Hindlimb muscle (tissue), 1 donor: ENCODE measurements at regions not wholly inside any gene's neighbourhood (a gene's known extent, or its start where the extent isn't known, plus 50 kb on each side); places are given as distances from the start of the nearest gene placed in this dataset.

ENCODE experiments used
- DNase-seq: peaks from one replicate; pipeline ENCODE4 v3.0.0-alpha.2; 2013

- DNase-seq, result no peak
Observed at GRCh38 chr9:109886041-109886440, 106.0 kb downstream of the PALM2AKAP2 start.

GRCh38 chr9:109886617-109887016 is 106.6 kb downstream of the PALM2AKAP2 start:
- DNase-seq, result no peak

GRCh38 chr9:109887079-109887478 is 107.1 kb downstream of the PALM2AKAP2 start:
- DNase-seq, result no peak

GRCh38 chr9:109888695-109889094 is 108.7 kb downstream of the PALM2AKAP2 start:
- no peak for DNase-seq

GRCh38 chr9:109889456-109889855 is 109.5 kb downstream of the PALM2AKAP2 start:
- no peak for DNase-seq

GRCh38 chr9:109893241-109893640 is 113.2 kb downstream of the PALM2AKAP2 start:
- DNase-seq, result no peak

GRCh38 chr9:109894473-109894872 is 114.5 kb downstream of the PALM2AKAP2 start:
- DNase-seq, result no peak

GRCh38 chr9:109894921-109895758 is 115.1 kb downstream of the PALM2AKAP2 start:
- no peak for DNase-seq

GRCh38 chr9:109901201-109901600 is 121.2 kb downstream of the PALM2AKAP2 start:
- DNase-seq, result no peak

- DNase-seq, result peak; percentile 70
Observed at GRCh38 chr9:109903515-109904138, 123.6 kb downstream of the PALM2AKAP2 start.

GRCh38 chr9:109904666-109905065 is 124.7 kb downstream of the PALM2AKAP2 start:
- no peak for DNase-seq

GRCh38 chr9:109905472-109905871 is 125.5 kb downstream of the PALM2AKAP2 start:
- no peak for DNase-seq

- DNase-seq, result no peak
Observed at GRCh38 chr9:109906766-109907382, 126.9 kb downstream of the PALM2AKAP2 start.

- DNase-seq, result no peak
Observed at GRCh38 chr9:109907400-109907799, 127.4 kb downstream of the PALM2AKAP2 start.

GRCh38 chr9:109907810-109908458 is 127.9 kb downstream of the PALM2AKAP2 start:
- DNase-seq, result no peak

GRCh38 chr9:109908459-109909390 is 128.7 kb downstream of the PALM2AKAP2 start:
- no peak for DNase-seq

- DNase-seq, result no peak
Observed at GRCh38 chr9:109910671-109911518, 130.9 kb downstream of the PALM2AKAP2 start.

- DNase-seq, result no peak
Observed at GRCh38 chr9:109912082-109912582, 132.1 kb downstream of the PALM2AKAP2 start.

- DNase-seq, result no peak
Observed at GRCh38 chr9:109912726-109913460, 132.9 kb downstream of the PALM2AKAP2 start.

- DNase-seq, result no peak
Observed at GRCh38 chr9:109913461-109913810, 133.4 kb downstream of the PALM2AKAP2 start.
